GM12878 (cell line): ENCODE measurements at regions not wholly inside any gene's neighbourhood (a gene's known extent, or its start where the extent isn't known, plus 50 kb on each side); places are given as distances from the start of the nearest gene placed in this dataset.

Experiments used
- ATAC-seq: fragments of 200-7000 bp; cut with Tn5 transposase; 3 replicates; pipeline ENCODE4 v1.9.1; 2020; ENCODE audit warnings: mild to moderate bottlenecking, moderate library complexity
- BruUV-seq: library from RNA; stranded (reverse); fragments of 400-500 nt; replicated peaks from 2 replicates; lab custom pipeline; 2021; lab: Mats Ljungman, UMichigan
- CTCF ChIA-PET: fragments of 300-600 bp; sonication (Branson Sonifier 250); formaldehyde crosslinking; extraction: SDS; loops from one replicate; lab custom pipeline; 2021; ENCODE audit warnings: inconsistent platforms; lab: Yijun Ruan, JAX
- POLR2A ChIA-PET: fragments of 350-600 bp; formaldehyde crosslinking; extraction: SDS; loops from one replicate; lab custom pipeline; 2021; ENCODE audit warnings: inconsistent platforms; lab: Charles Lee
- RAD21 ChIA-PET: fragments of 300-600 bp; sonication (Branson Sonifier 250); formaldehyde crosslinking; loops from one replicate; lab custom pipeline; 2023; ENCODE audit warnings: antibody characterized with exemption; ENCODE audit not compliant: unreplicated experiment; lab: Charles Lee
- SMC1A ChIA-PET: fragments of 300-600 bp; sonication (Branson Sonifier 250); formaldehyde crosslinking; loops from one replicate; lab custom pipeline; 2023; ENCODE audit not compliant: unreplicated experiment, uncharacterized antibody; lab: Charles Lee
- DNase-seq: peaks from one replicate; pipeline ENCODE4 v3.0.0-alpha.2; 2011; ENCODE audit warnings: low read depth, low spot score
- FAIRE-seq: peaks from 3 replicates; lab custom pipeline; 2011; peaks lifted over from hg19 to GRCh38; lab: Jason Lieb, UNC
- H2AFZ ChIP-seq: 2 replicates; pipeline ENCODE4 v1.6.0; 2011; ENCODE audit warnings: low read depth, low read length, control low read depth; ENCODE audit not compliant: control insufficient read depth
- H3K27ac ChIP-seq: 2 replicates; pipeline ENCODE4 v1.5.1; 2011; ENCODE audit warnings: control low read depth; ENCODE audit not compliant: control insufficient read depth, insufficient read depth
- H3K27me3 ChIP-seq, 2 experiments: replicated peaks in 1 of 2; 2 replicates each; pipeline versions ENCODE4 v1.6.0 to v1.6.1; 2011; ENCODE audit warnings: low read length in 1 of 2; ENCODE audit not compliant: control insufficient read depth in 2 of 2, insufficient read depth in 2 of 2
- H3K36me3 ChIP-seq, 2 experiments: 2 replicates each; pipeline ENCODE4 v1.5.1; 2011; ENCODE audit warnings: low read length in 1 of 2; ENCODE audit not compliant: control insufficient read depth in 2 of 2, insufficient read depth in 2 of 2
- H3K4me1 ChIP-seq: 2 replicates; pipeline ENCODE4 v1.6.1; 2011; ENCODE audit warnings: mild to moderate bottlenecking, low read length, moderate library complexity, mixed read lengths; ENCODE audit not compliant: control insufficient read depth, insufficient read depth
- H3K4me2 ChIP-seq: 2 replicates; pipeline ENCODE4 v1.6.0; 2011; ENCODE audit warnings: control low read depth; ENCODE audit not compliant: control insufficient read depth, insufficient read depth
- H3K4me3 ChIP-seq: fragments of 200-600 bp; sonication (generic); 2 replicates; pipeline ENCODE4 v1.5.1; 2016
- H3K79me2 ChIP-seq: 2 replicates; pipeline ENCODE4 v1.6.0; 2011; ENCODE audit warnings: low read length; ENCODE audit not compliant: control insufficient read depth, insufficient read depth
- H3K9ac ChIP-seq: 2 replicates; pipeline ENCODE4 v1.8.0; 2011; ENCODE audit warnings: low read length, control low read depth, mixed read lengths; ENCODE audit not compliant: control insufficient read depth, insufficient read depth
- H3K9me3 ChIP-seq: replicated peaks from 3 replicates; pipeline ENCODE4 v1.5.1; 2011; ENCODE audit warnings: mild to moderate bottlenecking, low read length; ENCODE audit not compliant: control insufficient read depth, insufficient read depth
- H4K20me1 ChIP-seq: 2 replicates; pipeline ENCODE4 v1.6.0; 2011; ENCODE audit not compliant: control insufficient read depth, insufficient read depth
- CHD2 ChIP-seq: IDR thresholded peaks from 2 replicates; pipeline ENCODE4 v1.6.1; 2011; ENCODE audit warnings: low read depth, low read length, improper control_type of control experiment, borderline replicate concordance
- CREM ChIP-seq: IDR thresholded peaks from 2 replicates; pipeline ENCODE4 v1.6.1; 2014; ENCODE audit warnings: antibody characterized with exemption, low read depth
- FOS ChIP-seq: IDR thresholded peaks from 3 replicates; pipeline ENCODE4 v1.6.1; 2011; ENCODE audit warnings: borderline replicate concordance; ENCODE audit not compliant: insufficient read length; ENCODE audit errors: extremely low read depth
- GATAD2B ChIP-seq: fragments of 450-650 bp; conservative IDR thresholded peaks from 2 replicates; pipeline ENCODE4 v1.6.1; 2017; ENCODE audit warnings: low read depth, mild to moderate bottlenecking, moderate library complexity
- KAT2A ChIP-seq: conservative IDR thresholded peaks from 2 replicates; pipeline ENCODE4 v1.6.1; 2011; ENCODE audit warnings: low read depth, low read length; ENCODE audit not compliant: control insufficient read depth
- MEF2A ChIP-seq: IDR thresholded peaks from 2 replicates; pipeline ENCODE4 v1.6.1; 2011; ENCODE audit warnings: low read depth, mild to moderate bottlenecking, low read length, moderate library complexity; ENCODE audit not compliant: insufficient read depth
- MXI1 ChIP-seq: fragments of 150-350 bp; IDR thresholded peaks from 2 replicates; pipeline ENCODE4 v1.6.1; 2011; ENCODE audit warnings: low read depth, mild to moderate bottlenecking, inconsistent platforms, low read length, improper control_type of control experiment
- NR2C1 ChIP-seq: fragments of 450-650 bp; IDR thresholded peaks from 2 replicates; pipeline ENCODE4 v1.6.1; 2017; ENCODE audit warnings: antibody characterized with exemption, mild to moderate bottlenecking, moderate library complexity
- PKNOX1 ChIP-seq: fragments of 450-650 bp; IDR thresholded peaks from 2 replicates; pipeline ENCODE4 v1.6.1; 2016; ENCODE audit warnings: mild to moderate bottlenecking
- RFX5 ChIP-seq: IDR thresholded peaks from 2 replicates; pipeline ENCODE4 v1.6.1; 2011; ENCODE audit warnings: low read depth, low read length, improper control_type of control experiment
- SPI1 ChIP-seq: IDR thresholded peaks from 2 replicates; pipeline ENCODE4 v1.6.1; 2011; ENCODE audit warnings: low read depth, mild to moderate bottlenecking, low read length, moderate library complexity, borderline replicate concordance; ENCODE audit not compliant: insufficient read depth
- SUZ12 ChIP-seq: fragments of 200-600 bp; sonication (generic); IDR thresholded peaks from one replicate; pipeline ENCODE4 v1.6.1; 2018; ENCODE audit warnings: antibody characterized with exemption, mild to moderate bottlenecking; ENCODE audit not compliant: unreplicated experiment
- TAF1 ChIP-seq: IDR thresholded peaks from 2 replicates; pipeline ENCODE4 v1.6.1; 2011; ENCODE audit warnings: mild to moderate bottlenecking, low read depth, low read length, borderline replicate concordance
- TCF3 ChIP-seq: IDR thresholded peaks from 2 replicates; pipeline ENCODE4 v1.6.1; 2012; ENCODE audit warnings: low read depth, mild to moderate bottlenecking, low read length, borderline replicate concordance; ENCODE audit not compliant: insufficient read depth
- ZNF687 ChIP-seq: fragments of 450-650 bp; IDR thresholded peaks from 2 replicates; pipeline ENCODE4 v1.6.1; 2017; ENCODE audit warnings: mild to moderate bottlenecking, moderate library complexity
- WGBS: methylation state at CpG from one replicate; pipeline ENCODE4 v1.1.6; 2016; ENCODE audit warnings: low lambda C conversion rate; ENCODE audit not compliant: insufficient replicate concordance, insufficient coverage; ENCODE audit errors: missing lambda C conversion rate; 5-methylcytosine and 5-hydroxymethylcytosine counted together
- in situ Hi-C: fragments of 300-500 bp; cut with MboI; formaldehyde crosslinking; loops from 9 replicates; pipeline ENCODE4 v1.14.3; 2018; ENCODE audit warnings: mixed read lengths
- intact Hi-C: fragments of 100-400 bp; cut with micrococcal nuclease; formaldehyde crosslinking; loops from one replicate; pipeline ENCODE4 v1.14.2; 2022; ENCODE audit not compliant: unreplicated experiment

GRCh38 chr13:50593207-50593606 is 250.3 kb downstream of the DLEU7 start (continued):
- TF ChIP-seq RFX5, result no peak

GRCh38 chr13:50594276-50595051 is 249.0 kb downstream of the DLEU7 start:
- intact Hi-C loops (loop anchor here (2.0 to 5.0 kb wide), 3 partner anchors 208 to 512 kb away; no protein-coding TSS in a partner anchor), in situ Hi-C loops (loop anchor here (10.0 kb wide), 1 partner anchor 320 kb away; no protein-coding TSS in a partner anchor)
- no TSS peak for BruUV-seq
- H3K4me2 ChIP-seq, result peak overlapping the region; percentile 85
- H3K4me3 ChIP-seq, result peak overlapping the region; percentile 53; the same call in 1 of the 2 replicates
- ATAC-seq (peak; percentile 91), DNase-seq (peak; percentile 79), FAIRE-seq (no peak)
- no peaks in the 10 kb centered on the region for H3K27me3 ChIP-seq
- peak overlapping the region; percentile 64 for H2AFZ ChIP-seq
- H3K79me2 ChIP-seq, result no peaks in the 10 kb centered on the region
- no peaks in the 10 kb centered on the region for H3K36me3 ChIP-seq
- peak overlapping the region; percentile 62 for H3K27ac ChIP-seq
- ChIA-PET CTCF (interaction anchor here (1.7 to 4.3 kb wide), 3 partner anchors 206 to 321 kb away, joined by 4 to 19 read pairs (median 6); no protein-coding TSS in a partner anchor), POLR2A (interaction anchor here (0.8 kb wide), 1 partner anchor 91 kb away, joined by 3 read pairs; no protein-coding TSS in a partner anchor), SMC1A (interaction anchor here (0.7 to 3.8 kb wide), 6 partner anchors 41 to 445 kb away, joined by 4 to 18 read pairs (median 6); no protein-coding TSS in a partner anchor), RAD21 (interaction anchor here (0.7 to 1.9 kb wide), 9 partner anchors 56 to 321 kb away, joined by 3 to 10 read pairs (median 3); no protein-coding TSS in a partner anchor)
- H4K20me1 ChIP-seq, result no peaks in the 10 kb centered on the region
- H3K9me3 ChIP-seq, result no peaks in the 10 kb centered on the region
- H3K9ac ChIP-seq, result peak overlapping the region; percentile 41; the same call in 1 of the 2 replicates
- peaks cover 45% of the 10 kb centered on the region for H3K4me1 ChIP-seq
- 2% methylated on average over 7 of the region's 11 CpGs for WGBS
- TF ChIP-seq MXI1 (peak; percentile 52; the same call in 1 of the 2 replicates), FOS (no peak), TCF3 (no peak), SPI1 (0 out of 2 replicates have a peak, but pooled peaks have one; percentile 9), CREM (0 out of 2 replicates have a peak, but pooled peaks have one; percentile 6), TAF1 (peak; percentile 7; the same call in 1 of the 2 replicates), PKNOX1 (peak; percentile 90), SUZ12 (no peak), NR2C1 (peak; percentile 75), GATAD2B (peak; percentile 72; the same call in 1 of the 2 replicates), ZNF687 (peak; percentile 65; the same call in 1 of the 2 replicates), MEF2A (peak; percentile 23; the same call in 1 of the 2 replicates), CHD2 (peak; percentile 59; the same call in 1 of the 2 replicates), KAT2A (no peak)
